Thoracic aorta (tissue), 2 donors: ENCODE measurements at regions not wholly inside any gene's neighbourhood (a gene's known extent, or its start where the extent isn't known, plus 50 kb on each side); places are given as distances from the start of the nearest gene placed in this dataset.

Experiments
- ATAC-seq: fragments of 150-250 bp; one replicate; pipeline ENCODE4 v1.8.0; 2017; ENCODE audit warnings: low read depth; ENCODE audit not compliant: insufficient number of reproducible peaks, low FRiP score
- DNase-seq: peaks from one replicate; pipeline ENCODE4 v3.0.0-alpha.2; 2020; ENCODE audit warnings: low spot score
- H3K27ac ChIP-seq, 2 donors: fragments of 200-600 bp; sonication (generic); 1 replicate in 1 of 2; 2 replicates in 1 of 2; pipeline ENCODE4 v1.5.1; 2016; ENCODE audit warnings: mild to moderate bottlenecking in 2 of 2, moderate library complexity in 2 of 2
- H3K27me3 ChIP-seq: fragments of 200-600 bp; sonication (generic); replicated peaks from 2 replicates; pipeline ENCODE4 v1.6.0; 2016; ENCODE audit warnings: mild to moderate bottlenecking; ENCODE audit not compliant: insufficient read depth
- H3K36me3 ChIP-seq: fragments of 200-600 bp; sonication (generic); one replicate; pipeline ENCODE4 v1.5.1; 2016
- H3K4me1 ChIP-seq, 2 donors: fragments of 200-600 bp; sonication (generic); 1 replicate in 1 of 2; 2 replicates in 1 of 2; pipeline versions ENCODE4 v1.5.1 to v1.6.0; 2016; ENCODE audit warnings: low read depth in 2 of 2, mild to moderate bottlenecking in 1 of 2; ENCODE audit not compliant: control insufficient read depth in 1 of 2
- H3K4me3 ChIP-seq: fragments of 200-600 bp; sonication (generic); 2 replicates; pipeline ENCODE4 v1.5.1; 2016; ENCODE audit warnings: mild to moderate bottlenecking
- H3K9me3 ChIP-seq: fragments of 200-600 bp; sonication (generic); 2 replicates; pipeline ENCODE4 v1.5.1; 2016
- CTCF ChIP-seq: fragments of 200-600 bp; sonication (generic); IDR thresholded peaks from one replicate; pipeline ENCODE4 v1.5.1; 2019; ENCODE audit warnings: antibody characterized with exemption

- Histone ChIP-seq H3K27me3 (no peaks in the 10 kb centered on the region), H3K4me1 (peaks cover 6 to 13% of the 10 kb centered on the region in 2 donors), H3K4me3 (no peak overlapping the region), H3K36me3 (no peaks in the 10 kb centered on the region), H3K27ac (no peak overlapping the region), H3K9me3 (no peaks in the 10 kb centered on the region)
- ATAC-seq (no peak), DNase-seq (no peak)
- TF ChIP-seq CTCF = no peak
Measured at GRCh38 chr1:101167891-101168290, 68.9 kb upstream of the S1PR1 start.

- Histone ChIP-seq H3K27ac (no peak overlapping the region), H3K36me3 (no peaks in the 10 kb centered on the region), H3K9me3 (no peaks in the 10 kb centered on the region), H3K4me1 (peaks cover 6 to 13% of the 10 kb centered on the region in 2 donors), H3K27me3 (no peaks in the 10 kb centered on the region), H3K4me3 (no peak overlapping the region)
- DNase-seq = no peak
- no peak for ATAC-seq
- TF ChIP-seq CTCF = no peak
Measured at GRCh38 chr1:101166583-101167120, 70.2 kb upstream of the S1PR1 start.

- DNase-seq = no peak
- no peak for TF ChIP-seq CTCF
Measured at GRCh38 chr1:101165954-101166353, 70.9 kb upstream of the S1PR1 start.

GRCh38 chr1:101165532-101165931, 71.3 kb upstream of the S1PR1 start:
- Histone ChIP-seq H3K4me3 (no peak overlapping the region), H3K27me3 (no peaks in the 10 kb centered on the region), H3K36me3 (no peaks in the 10 kb centered on the region), H3K9me3 (peaks cover 3% of the 10 kb centered on the region), H3K27ac (no peak overlapping the region), H3K4me1 (peaks cover 6 to 8% of the 10 kb centered on the region in 2 donors)
- ATAC-seq (no peak), DNase-seq (no peak)
- TF ChIP-seq CTCF = no peak

More at GRCh38 chr1:101165954-101166353, 70.9 kb upstream of the S1PR1 start:
- no peak overlapping the region for H3K27ac ChIP-seq
- peaks cover 6 to 13% of the 10 kb centered on the region in 2 donors for H3K4me1 ChIP-seq
- H3K4me3 ChIP-seq = no peak overlapping the region
- no peaks in the 10 kb centered on the region for H3K36me3 ChIP-seq
- no peak for ATAC-seq
- H3K27me3 ChIP-seq = no peaks in the 10 kb centered on the region
- peaks cover 3% of the 10 kb centered on the region for H3K9me3 ChIP-seq

- H3K4me3 ChIP-seq = no peak overlapping the region
- peaks cover 3% of the 10 kb centered on the region for H3K9me3 ChIP-seq
- no peaks in the 10 kb centered on the region for H3K27me3 ChIP-seq
- no peaks in the 10 kb centered on the region for H3K36me3 ChIP-seq
- ATAC-seq = no peak
- TF ChIP-seq CTCF = no peak
- peaks cover 0 to under 1% of the 10 kb centered on the region in 2 donors for H3K4me1 ChIP-seq
- H3K27ac ChIP-seq = no peak overlapping the region
- DNase-seq = no peak
Measured at GRCh38 chr1:101164776-101165175, 72.0 kb upstream of the S1PR1 start.
